ENCODE measurements at regions not wholly inside any gene's neighbourhood (a gene's known extent, or its start where the extent isn't known, plus 50 kb on each side); places are given as distances from the start of the nearest gene placed in this dataset.
"Not testable (repeated sequence)": the region's sequence is repeated elsewhere in the genome, so short reads cannot be mapped to it uniquely, and the experiment has no call there.

DNA sequence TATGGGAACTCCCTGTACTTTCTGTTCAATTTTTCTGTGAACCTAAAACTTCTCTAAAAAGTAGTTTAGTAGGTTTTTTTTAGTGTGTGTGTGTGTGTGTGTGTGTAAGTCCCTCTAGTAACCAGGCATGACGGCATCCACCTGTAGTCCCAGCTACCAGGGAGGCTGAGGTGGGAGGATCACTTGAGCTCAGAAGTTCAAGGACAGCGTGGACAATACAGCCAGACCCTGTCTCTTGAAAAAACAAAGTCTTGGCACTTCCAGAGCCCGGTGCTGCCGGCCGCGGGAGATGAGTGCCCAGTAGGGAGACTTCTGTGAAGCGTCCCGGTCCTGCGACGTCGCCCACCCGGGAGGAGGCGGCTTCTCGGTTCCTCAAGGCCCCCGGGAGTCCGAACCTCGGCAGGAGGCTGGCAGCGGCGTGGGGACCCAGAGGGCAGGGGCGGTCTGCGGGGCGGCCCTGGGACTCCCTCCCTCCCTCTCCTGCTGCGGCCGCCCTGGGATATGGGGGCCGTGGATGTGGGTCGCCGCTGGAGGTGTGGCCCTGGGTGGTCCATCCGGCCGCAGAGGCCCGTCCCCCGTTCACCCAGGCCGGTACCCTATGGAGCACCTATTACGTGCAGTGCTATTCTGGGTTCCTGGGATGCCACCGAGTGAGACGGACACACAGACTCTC, 78.0 kb upstream of the SIRPG start:
- WGBS: 96% methylated on average over 35 of the region's 35 CpGs
- Histone ChIP-seq H3K27me3 (ENCODE audit: control insufficient read depth in 2 of 2, insufficient read depth in 1 of 2, low read length in 1 of 2) (no peaks in the 10 kb centered on the region), H3K4me1 (ENCODE audit: control insufficient read depth in 2 of 2, insufficient read depth in 2 of 2, low read length in 2 of 2) (peaks cover 0 to 7% of the 10 kb centered on the region in 2 donors), H3K9me3 (ENCODE audit: control insufficient read depth in 2 of 2, insufficient read depth in 1 of 2, low read length in 1 of 2) (no peaks in the 10 kb centered on the region), H3K27ac (ENCODE audit: low read depth in 1 of 2, low read length in 1 of 2) (no peak overlapping the region), H3K4me3 (ENCODE audit: low read length in 2 of 2) (no peak overlapping the region), H3K36me3 (ENCODE audit: control insufficient read depth in 2 of 2, insufficient read depth in 2 of 2, low read length in 1 of 2) (no peaks in the 10 kb centered on the region)
- no peak for DNase-seq (ENCODE audit: low read depth in 6 of 9, low spot score in 9 of 9)

DNA sequence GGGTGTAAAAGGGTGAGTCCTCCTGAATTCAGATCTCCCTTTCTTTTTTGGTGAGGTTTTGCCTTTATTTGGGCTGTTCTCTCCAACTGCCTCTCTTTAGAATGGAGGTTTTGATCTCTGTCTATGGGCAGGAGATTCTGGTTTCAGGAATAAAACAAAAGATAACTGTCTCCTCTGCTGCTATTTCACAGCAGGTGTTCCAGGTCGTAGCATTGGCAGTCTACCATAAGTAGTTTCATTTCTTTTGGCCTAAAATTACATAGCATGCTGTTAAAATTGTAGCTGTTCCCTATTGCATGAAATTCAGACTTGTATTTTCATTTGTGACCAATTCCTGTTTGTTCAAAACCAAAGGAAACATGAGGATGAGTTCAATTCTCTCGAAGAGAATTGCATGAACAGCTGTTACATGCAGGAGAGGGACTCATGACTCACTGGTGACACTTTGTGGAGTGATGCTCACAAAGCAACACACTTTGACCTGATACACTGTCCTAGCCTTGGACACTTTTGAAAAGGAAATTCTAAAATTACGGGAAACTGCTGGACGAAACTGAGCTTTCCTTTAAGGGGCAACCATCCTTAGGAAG, 76.8 kb upstream of the SIRPG start:
- 53% methylated on average over 4 of the region's 4 CpGs for WGBS
- no peaks in the 10 kb centered on the region for H3K9me3 ChIP-seq (ENCODE audit: control insufficient read depth in 2 of 2, insufficient read depth in 1 of 2, low read length in 1 of 2)
- no peak overlapping the region for H3K27ac ChIP-seq (ENCODE audit: low read depth in 1 of 2, low read length in 1 of 2)
- H3K36me3 ChIP-seq (ENCODE audit: control insufficient read depth in 2 of 2, insufficient read depth in 2 of 2, low read length in 1 of 2): no peaks in the 10 kb centered on the region
- H3K4me3 ChIP-seq (ENCODE audit: low read length in 2 of 2): no peak overlapping the region
- H3K27me3 ChIP-seq (ENCODE audit: control insufficient read depth in 2 of 2, insufficient read depth in 1 of 2, low read length in 1 of 2): no peaks in the 10 kb centered on the region
- peak in 5 of 9 donors; percentile 7 to 53 (median 17) for DNase-seq (ENCODE audit: low read depth in 6 of 9, low spot score in 9 of 9)
- peaks cover 0 to 7% of the 10 kb centered on the region in 2 donors for H3K4me1 ChIP-seq (ENCODE audit: control insufficient read depth in 2 of 2, insufficient read depth in 2 of 2, low read length in 2 of 2)

DNA sequence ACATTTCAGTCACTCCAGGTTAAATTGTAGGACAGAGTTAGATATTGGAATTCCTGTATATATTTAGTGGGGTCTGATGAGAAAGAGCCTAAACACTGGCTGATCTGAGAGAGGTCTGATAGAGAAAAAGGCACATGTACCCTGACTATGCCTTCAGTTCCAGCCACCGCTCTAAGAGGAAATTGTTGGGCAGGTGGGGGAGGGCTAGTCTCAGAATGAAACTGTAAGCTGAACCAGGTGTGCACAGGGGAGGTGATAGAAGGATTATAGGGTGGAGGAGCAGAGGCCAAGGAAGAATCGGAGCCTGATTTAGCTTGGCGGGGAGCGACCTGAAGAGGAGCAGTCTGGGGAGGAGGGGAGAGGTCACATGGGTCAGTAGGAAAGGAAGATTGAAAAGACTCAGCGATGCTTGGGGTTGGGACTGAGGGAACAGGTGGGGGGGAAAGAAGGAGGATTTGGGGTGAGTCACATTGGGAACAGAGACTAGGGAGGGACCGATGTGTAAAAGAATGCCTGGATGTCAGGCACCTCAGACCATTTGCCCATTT, 74.3 kb upstream of the SIRPG start:
- not testable (repeated sequence) for H3K9me3 ChIP-seq (ENCODE audit: control insufficient read depth in 2 of 2, insufficient read depth in 1 of 2, low read length in 1 of 2); H3K27me3 ChIP-seq (ENCODE audit: control insufficient read depth in 2 of 2, insufficient read depth in 1 of 2, low read length in 1 of 2); H3K4me3 ChIP-seq (ENCODE audit: low read length in 2 of 2); H3K4me1 ChIP-seq (ENCODE audit: control insufficient read depth in 2 of 2, insufficient read depth in 2 of 2, low read length in 2 of 2); H3K36me3 ChIP-seq (ENCODE audit: control insufficient read depth in 2 of 2, insufficient read depth in 2 of 2, low read length in 1 of 2)
- peak overlapping the region in 1 of 2 donors; percentile 65 for H3K27ac ChIP-seq (ENCODE audit: low read depth in 1 of 2, low read length in 1 of 2)
- 69% methylated on average over 6 of the region's 6 CpGs for whole genome bisulfite sequencing
- peak in 3 of 9 donors; percentile 17 to 52 (median 18) for DNase-seq (ENCODE audit: low read depth in 6 of 9, low spot score in 9 of 9)

DNA sequence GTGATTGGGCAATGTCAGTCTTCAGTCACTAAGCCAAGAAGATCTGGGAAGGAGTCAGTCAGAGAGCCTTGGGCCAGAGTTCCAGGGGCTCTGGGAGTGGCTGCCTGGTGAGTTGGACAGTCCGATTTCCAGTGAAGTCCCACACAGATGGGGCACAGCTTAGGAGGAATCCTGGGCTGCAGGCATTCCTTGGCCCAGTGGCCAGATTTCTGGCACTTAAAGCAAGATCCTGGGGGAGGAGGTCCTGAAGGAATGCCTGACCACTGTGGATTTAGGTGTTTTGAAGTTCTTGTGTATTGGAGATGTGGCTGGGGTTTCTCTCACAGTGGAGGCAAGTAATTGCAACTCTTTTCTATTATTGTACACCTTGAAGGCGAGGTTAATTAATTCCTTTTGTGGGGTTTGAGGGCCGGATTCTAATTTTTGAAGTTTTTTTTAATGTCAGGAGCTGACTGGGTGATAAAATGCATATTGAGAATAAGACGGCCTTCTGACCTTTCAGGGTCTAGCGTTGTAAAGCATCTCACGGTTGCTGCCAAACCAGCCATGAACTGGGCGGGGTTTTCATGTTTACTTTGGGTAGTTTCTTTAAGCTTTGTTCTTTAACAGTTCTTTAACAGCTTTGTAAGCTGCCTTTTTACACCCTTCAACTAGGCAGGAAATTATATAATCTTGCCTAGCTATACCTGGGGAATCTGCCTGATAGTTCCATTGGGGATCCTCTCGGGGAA, 73.6 kb upstream of the SIRPG start:
- H3K4me1 ChIP-seq (ENCODE audit: control insufficient read depth in 2 of 2, insufficient read depth in 2 of 2, low read length in 2 of 2); H3K4me3 ChIP-seq (ENCODE audit: low read length in 2 of 2); H3K36me3 ChIP-seq (ENCODE audit: control insufficient read depth in 2 of 2, insufficient read depth in 2 of 2, low read length in 1 of 2); H3K9me3 ChIP-seq (ENCODE audit: control insufficient read depth in 2 of 2, insufficient read depth in 1 of 2, low read length in 1 of 2); H3K27me3 ChIP-seq (ENCODE audit: control insufficient read depth in 2 of 2, insufficient read depth in 1 of 2, low read length in 1 of 2): not testable (repeated sequence)
- H3K27ac ChIP-seq (ENCODE audit: low read depth in 1 of 2, low read length in 1 of 2): peak overlapping the region in 1 of 2 donors; percentile 60
- 79% methylated on average over 8 of the region's 8 CpGs for WGBS
- peak in 1 of 9 donors; percentile 38 for DNase-seq (ENCODE audit: low read depth in 6 of 9, low spot score in 9 of 9)

DNA sequence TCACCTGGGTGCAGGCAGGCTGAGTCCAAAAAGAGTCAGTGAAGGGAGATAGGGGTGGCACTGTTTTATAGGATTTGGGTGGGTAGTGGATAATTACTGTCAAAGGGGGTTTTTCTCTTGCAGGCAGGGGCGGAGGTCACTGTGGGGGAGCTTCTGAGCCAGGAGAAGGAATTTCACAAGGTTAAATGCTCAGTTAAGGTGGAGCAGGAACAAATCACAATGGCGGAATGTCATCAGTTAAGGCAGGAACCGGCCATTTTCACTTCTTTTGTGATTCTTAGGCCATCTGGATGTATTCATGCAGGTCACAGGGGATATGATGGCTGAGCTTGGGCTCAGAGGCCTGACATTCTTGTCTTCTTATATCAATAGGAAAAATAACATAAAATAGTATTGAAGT, 69.7 kb upstream of the SIRPG start:
- H3K4me1 ChIP-seq (ENCODE audit: control insufficient read depth in 2 of 2, insufficient read depth in 2 of 2, low read length in 2 of 2); H3K36me3 ChIP-seq (ENCODE audit: control insufficient read depth in 2 of 2, insufficient read depth in 2 of 2, low read length in 1 of 2); H3K4me3 ChIP-seq (ENCODE audit: low read length in 2 of 2); H3K27me3 ChIP-seq (ENCODE audit: control insufficient read depth in 2 of 2, insufficient read depth in 1 of 2, low read length in 1 of 2); H3K9me3 ChIP-seq (ENCODE audit: control insufficient read depth in 2 of 2, insufficient read depth in 1 of 2, low read length in 1 of 2); H3K27ac ChIP-seq (ENCODE audit: low read depth in 1 of 2, low read length in 1 of 2); DNase-seq (ENCODE audit: low read depth in 6 of 9, low spot score in 9 of 9): not testable (repeated sequence)
- 97% methylated on average over 3 of the region's 3 CpGs for WGBS

DNA sequence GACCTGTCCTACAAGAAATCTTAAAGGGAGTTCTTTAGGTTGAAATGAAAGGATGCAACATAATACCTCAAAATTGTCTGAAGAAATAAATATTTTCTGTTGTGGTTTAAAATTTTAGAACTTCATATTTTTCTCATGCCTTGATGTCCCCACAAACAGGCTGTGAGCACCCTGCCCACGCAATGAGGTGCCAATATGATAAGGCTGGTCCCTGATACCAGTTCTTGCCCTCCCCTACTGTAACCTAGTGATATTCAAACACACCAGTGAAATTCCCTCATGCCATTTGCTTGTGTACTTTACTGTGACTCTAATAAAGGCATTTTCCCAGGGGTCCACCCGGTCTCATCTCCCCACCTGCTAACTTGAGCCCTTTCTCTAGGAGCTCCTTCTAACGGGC, 67.3 kb upstream of the SIRPG start:
- H3K36me3 ChIP-seq (ENCODE audit: control insufficient read depth in 2 of 2, insufficient read depth in 2 of 2, low read length in 1 of 2): no peaks in the 10 kb centered on the region
- no peak overlapping the region for H3K4me3 ChIP-seq (ENCODE audit: low read length in 2 of 2)
- H3K4me1 ChIP-seq (ENCODE audit: control insufficient read depth in 2 of 2, insufficient read depth in 2 of 2, low read length in 2 of 2): no peaks in the 10 kb centered on the region
- H3K27ac ChIP-seq (ENCODE audit: low read depth in 1 of 2, low read length in 1 of 2): no peak overlapping the region
- no peak for DNase-seq (ENCODE audit: low read depth in 6 of 9, low spot score in 9 of 9)
- no peaks in the 10 kb centered on the region for H3K27me3 ChIP-seq (ENCODE audit: control insufficient read depth in 2 of 2, insufficient read depth in 1 of 2, low read length in 1 of 2)
- H3K9me3 ChIP-seq (ENCODE audit: control insufficient read depth in 2 of 2, insufficient read depth in 1 of 2, low read length in 1 of 2): no peaks in the 10 kb centered on the region
- 88% methylated on average over 3 of the region's 3 CpGs for WGBS

DNA sequence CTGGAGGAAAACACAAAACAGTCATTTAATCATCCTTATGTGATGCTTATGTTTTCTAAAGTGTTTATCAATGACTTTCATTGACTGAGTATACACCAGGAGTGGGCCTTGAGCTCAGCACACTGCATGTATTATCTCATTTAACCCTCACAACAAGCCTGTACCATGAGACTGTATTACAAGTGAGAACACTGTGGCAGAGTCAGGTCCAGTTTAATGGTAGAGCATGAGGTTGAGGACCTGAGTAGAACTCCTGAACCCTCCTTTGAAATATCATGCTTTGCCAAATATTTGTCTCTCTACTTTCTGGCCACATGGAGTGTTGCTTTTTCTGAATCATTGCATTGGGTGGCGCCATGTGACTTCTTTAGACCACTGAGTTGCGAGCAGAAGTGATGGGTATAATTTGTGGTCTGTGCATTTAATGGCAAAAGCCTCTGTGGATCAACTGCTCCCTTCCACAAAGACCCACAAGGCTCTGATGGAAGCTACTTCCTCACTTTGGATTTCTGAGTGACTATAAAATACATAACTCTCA, 65.0 kb upstream of the SIRPG start:
- Histone ChIP-seq H3K27ac (ENCODE audit: low read depth in 1 of 2, low read length in 1 of 2) (no peak overlapping the region), H3K4me3 (ENCODE audit: low read length in 2 of 2) (no peak overlapping the region), H3K4me1 (ENCODE audit: control insufficient read depth in 2 of 2, insufficient read depth in 2 of 2, low read length in 2 of 2) (no peaks in the 10 kb centered on the region), H3K9me3 (ENCODE audit: control insufficient read depth in 2 of 2, insufficient read depth in 1 of 2, low read length in 1 of 2) (no peaks in the 10 kb centered on the region), H3K36me3 (ENCODE audit: control insufficient read depth in 2 of 2, insufficient read depth in 2 of 2, low read length in 1 of 2) (no peaks in the 10 kb centered on the region), H3K27me3 (ENCODE audit: control insufficient read depth in 2 of 2, insufficient read depth in 1 of 2, low read length in 1 of 2) (no peaks in the 10 kb centered on the region)
- no peak for DNase-seq (ENCODE audit: low read depth in 6 of 9, low spot score in 9 of 9)
- 89% methylated on average over 2 of the region's 2 CpGs for WGBS

DNA sequence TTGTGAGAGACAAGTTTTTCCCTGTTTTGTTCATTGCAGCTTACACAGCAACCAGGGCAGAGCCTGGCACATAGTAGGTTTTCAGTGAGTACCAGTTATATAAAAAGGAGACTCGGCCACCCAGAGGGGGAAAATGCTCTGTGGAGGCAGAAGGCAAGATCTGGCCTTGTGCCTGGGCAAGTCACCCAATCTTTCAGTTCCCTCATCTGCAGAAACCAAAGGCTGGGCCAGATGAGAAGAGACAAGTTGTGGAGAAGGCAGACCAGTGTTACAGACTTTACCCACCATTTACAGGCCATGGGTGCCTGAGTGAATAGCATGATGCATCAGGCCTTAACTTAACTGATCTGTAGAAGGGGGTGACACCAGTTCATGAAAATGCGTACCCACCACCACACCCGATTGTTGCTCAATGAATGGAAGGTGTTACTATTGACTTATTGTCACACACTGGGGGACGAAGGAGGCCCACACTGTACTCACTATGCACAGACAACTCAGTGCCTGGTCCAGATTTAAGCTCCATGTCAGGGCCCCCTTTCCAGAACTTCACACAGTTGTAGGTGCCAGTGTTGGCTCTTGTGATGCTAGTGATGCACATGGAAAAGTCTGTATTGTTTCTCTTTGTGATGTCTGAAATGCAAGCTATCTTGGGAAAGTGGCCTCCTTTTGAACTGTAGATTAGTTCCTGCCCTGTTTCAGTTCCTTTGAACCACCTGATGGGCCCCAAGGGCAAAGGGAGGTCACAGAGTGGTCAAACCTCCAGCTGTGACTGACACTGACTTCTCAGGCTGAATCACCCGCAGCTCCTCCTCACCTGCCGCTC, 64.3 kb upstream of the SIRPG start:
- no peaks in the 10 kb centered on the region for H3K9me3 ChIP-seq (ENCODE audit: control insufficient read depth in 2 of 2, insufficient read depth in 1 of 2, low read length in 1 of 2)
- H3K4me1 ChIP-seq (ENCODE audit: control insufficient read depth in 2 of 2, insufficient read depth in 2 of 2, low read length in 2 of 2): no peaks in the 10 kb centered on the region
- H3K27ac ChIP-seq (ENCODE audit: low read depth in 1 of 2, low read length in 1 of 2): no peak overlapping the region
- 81% methylated on average over 6 of the region's 6 CpGs for WGBS
- H3K36me3 ChIP-seq (ENCODE audit: control insufficient read depth in 2 of 2, insufficient read depth in 2 of 2, low read length in 1 of 2): no peaks in the 10 kb centered on the region
- DNase-seq (ENCODE audit: low read depth in 6 of 9, low spot score in 9 of 9): no peak
- H3K4me3 ChIP-seq (ENCODE audit: low read length in 2 of 2): no peak overlapping the region
- no peaks in the 10 kb centered on the region for H3K27me3 ChIP-seq (ENCODE audit: control insufficient read depth in 2 of 2, insufficient read depth in 1 of 2, low read length in 1 of 2)

Data from thymus (tissue), 11 donors.